Endothelial cell of umbilical vein (primary cell): ENCODE measurements at regions not wholly inside any gene's neighbourhood (a gene's known extent, or its start where the extent isn't known, plus 50 kb on each side); places are given as distances from the start of the nearest gene placed in this dataset.
"Not testable (repeated sequence)": the region's sequence is repeated elsewhere in the genome, so short reads cannot be mapped to it uniquely, and the experiment has no call there.

Experiments
- BruUV-seq: library from RNA; stranded (reverse); fragments of 400-500 nt; replicated peaks from 2 replicates; lab custom pipeline; 2021; lab: Mats Ljungman, UMichigan
- CTCF ChIA-PET: fragments of 300-600, 350-600 bp; sonication (Branson Sonifier 250); formaldehyde crosslinking; loops from one replicate; lab custom pipeline; 2021; ENCODE audit warnings: antibody characterized with exemption, inconsistent platforms; lab: Charles Lee
- POLR2A ChIA-PET: fragments of 300-600, 350-600 bp; sonication (Branson Sonifier 250); formaldehyde crosslinking; loops from one replicate; lab custom pipeline; 2021; ENCODE audit warnings: antibody characterized with exemption, inconsistent platforms; lab: Charles Lee
- DNase-seq: peaks from one replicate; pipeline ENCODE4 v3.0.0-alpha.2; 2011; ENCODE audit warnings: low read depth, low spot score
- FAIRE-seq: peaks from 2 replicates; lab custom pipeline; 2011; peaks lifted over from hg19 to GRCh38; lab: Jason Lieb, UNC
- H2AFZ ChIP-seq: 2 replicates; pipeline ENCODE4 v1.6.0; 2012; ENCODE audit warnings: low read depth, low read length, control low read depth, inconsistent platforms
- H3K27ac ChIP-seq: 2 replicates; pipeline ENCODE4 v1.5.1; 2011; ENCODE audit warnings: low read depth, mild to moderate bottlenecking, control low read depth, low read length, moderate library complexity; ENCODE audit not compliant: insufficient read depth
- H3K27me3 ChIP-seq, 2 experiments: 2 replicates each; pipeline versions ENCODE4 v1.6.0 to v1.6.1; 2011; ENCODE audit warnings: low read length in 2 of 2, mixed read lengths in 1 of 2; ENCODE audit not compliant: control insufficient read depth in 2 of 2, insufficient read depth in 2 of 2
- H3K36me3 ChIP-seq, 2 experiments: 2 replicates in 1 of 2; 3 replicates in 1 of 2; pipeline ENCODE4 v1.5.1; 2011; ENCODE audit warnings: low read length in 2 of 2, mild to moderate bottlenecking in 1 of 2, moderate library complexity in 1 of 2; ENCODE audit not compliant: control insufficient read depth in 2 of 2, insufficient read depth in 2 of 2; ENCODE audit errors: extremely low read depth in 1 of 2
- H3K4me1 ChIP-seq: 3 replicates; pipeline ENCODE4 v1.5.1; 2011; ENCODE audit warnings: mild to moderate bottlenecking, low read length; ENCODE audit not compliant: control insufficient read depth, insufficient read depth; ENCODE audit errors: extremely low read depth
- H3K4me2 ChIP-seq: 2 replicates; pipeline ENCODE4 v1.6.1; 2011; ENCODE audit warnings: low read length, control low read depth, mixed read lengths; ENCODE audit not compliant: insufficient read depth
- H3K4me3 ChIP-seq, 3 experiments: fragments of 200-600 bp in 1 of 3; sonication (generic), shearing (Covaris generic) in 1 of 3; replicated peaks in 1 of 3; 2 replicates each; pipeline ENCODE4 v1.5.1; 2011 to 2016; ENCODE audit warnings: control low read depth in 3 of 3, low read length in 3 of 3, mild to moderate bottlenecking in 2 of 3, inconsistent platforms in 1 of 3, low read depth in 1 of 3, moderate library complexity in 1 of 3; ENCODE audit not compliant: insufficient read depth in 1 of 3
- H3K79me2 ChIP-seq: 2 replicates; pipeline ENCODE4 v1.6.0; 2012; ENCODE audit warnings: low read length, inconsistent platforms; ENCODE audit not compliant: control insufficient read depth, insufficient read depth
- H3K9ac ChIP-seq: replicated peaks from 2 replicates; pipeline ENCODE3; 2011; ENCODE audit warnings: low read length, control low read depth; ENCODE audit not compliant: insufficient read depth; ENCODE audit errors: extremely low read depth
- H3K9me1 ChIP-seq: replicated peaks from 3 replicates; pipeline ENCODE4 v1.6.0; 2011; ENCODE audit warnings: mild to moderate bottlenecking, low read length; ENCODE audit not compliant: control insufficient read depth, insufficient read depth; ENCODE audit errors: extremely low read depth
- H3K9me3 ChIP-seq: replicated peaks from 2 replicates; pipeline ENCODE4 v1.5.1; 2012; ENCODE audit warnings: low read length, inconsistent platforms; ENCODE audit not compliant: control insufficient read depth, insufficient read depth
- H4K20me1 ChIP-seq: replicated peaks from 2 replicates; pipeline ENCODE3; 2011; ENCODE audit warnings: mild to moderate bottlenecking, low read length; ENCODE audit not compliant: control insufficient read depth, insufficient read depth; ENCODE audit errors: extremely low read depth
- EZH2 ChIP-seq: IDR thresholded peaks from 2 replicates; pipeline ENCODE4 v1.6.1; 2012; ENCODE audit warnings: borderline replicate concordance, low read depth, mild to moderate bottlenecking, moderate library complexity, low read length, inconsistent platforms; ENCODE audit not compliant: severe bottlenecking
- FOS ChIP-seq: IDR thresholded peaks from 2 replicates; pipeline ENCODE4 v1.6.1; 2011; ENCODE audit warnings: mild to moderate bottlenecking, low read length, moderate library complexity, borderline replicate concordance; ENCODE audit not compliant: insufficient read depth
- GATA2 ChIP-seq: IDR thresholded peaks from 2 replicates; pipeline ENCODE4 v1.7.0; 2011; ENCODE audit warnings: low read depth, mild to moderate bottlenecking, moderate library complexity, mixed read lengths, low read length; ENCODE audit not compliant: insufficient read length, insufficient read depth
- JUN ChIP-seq: IDR thresholded peaks from 2 replicates; pipeline ENCODE4 v1.6.1; 2011; ENCODE audit warnings: borderline replicate concordance, low read depth; ENCODE audit not compliant: insufficient read length, insufficient read depth
- MYC ChIP-seq: IDR thresholded peaks from one replicate; pipeline ENCODE4 v1.6.1; 2011; ENCODE audit warnings: mild to moderate bottlenecking, low read depth, low read length
- POLR2A ChIP-seq: IDR thresholded peaks from 2 replicates; pipeline ENCODE4 v1.6.1; 2012; ENCODE audit warnings: low read depth, mild to moderate bottlenecking, control low read depth, low read length
- POLR2AphosphoS5 ChIP-seq: IDR thresholded peaks from 2 replicates; pipeline ENCODE4 v1.6.1; 2012; ENCODE audit warnings: low read depth, mild to moderate bottlenecking, control low read depth, low read length, moderate library complexity; ENCODE audit not compliant: insufficient read depth
- dilution Hi-C: fragments of 300-500 bp; cut with MboI; formaldehyde crosslinking; loops from one replicate; pipeline ENCODE4 v1.15.0; 2019; ENCODE audit warnings: low sequenced_read_pairs; ENCODE audit not compliant: extremely low pct_ligation_motif_present
- intact Hi-C: fragments of 100-400 bp; cut with micrococcal nuclease; formaldehyde crosslinking; loops from one replicate; pipeline ENCODE4 v1.10.0; 2022
- TF ChIP-seq, protein P1 (sequence below), 2 donors: IDR thresholded peaks; 1 replicate in 1 of 2; 2 replicates in 1 of 2; pipeline ENCODE4 v1.5.1; 2011; ENCODE audit warnings: low read length in 2 of 2, mild to moderate bottlenecking in 2 of 2, moderate library complexity in 2 of 2, control low read depth in 1 of 2, inconsistent platforms in 1 of 2, low read depth in 1 of 2; ENCODE audit not compliant: insufficient read depth in 1 of 2; ENCODE audit errors: extremely low read depth in 1 of 2
- TF ChIP-seq, protein P2 (sequence below): IDR thresholded peaks from 2 replicates; pipeline ENCODE4 v1.6.1; 2011; ENCODE audit not compliant: insufficient read depth, insufficient read length

DNA sequence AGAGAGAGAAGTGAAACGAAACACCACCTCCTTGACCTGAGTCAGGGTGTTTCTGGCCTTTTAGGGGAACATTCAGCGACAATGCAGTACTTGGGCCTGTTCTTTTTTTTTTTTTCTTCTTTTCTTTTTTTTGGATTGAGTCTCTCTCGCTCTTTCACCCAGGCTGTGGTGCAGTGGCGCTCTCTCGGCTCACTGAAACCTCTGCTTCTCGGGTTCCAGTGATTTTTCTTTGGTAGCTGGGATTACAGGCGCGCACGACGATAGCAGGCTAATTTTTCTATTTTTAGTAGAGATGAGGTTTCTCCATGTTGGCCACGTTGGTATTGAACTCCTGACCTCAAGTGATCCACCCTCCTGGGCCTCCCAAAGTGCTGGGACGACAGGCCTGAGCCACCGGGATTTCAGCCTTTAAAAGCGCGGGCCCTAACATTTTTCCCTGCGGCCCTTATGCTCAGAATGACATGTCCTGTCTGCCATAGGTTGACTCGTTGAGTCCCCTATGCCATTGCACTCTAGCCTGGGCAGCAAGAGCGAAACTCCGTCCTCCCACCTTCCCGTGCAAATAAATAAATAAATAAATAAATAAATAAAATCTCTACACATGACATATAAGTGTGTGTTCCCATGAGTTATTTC lies 3913.1 kb upstream of the OR11H1 start:
- CTCF ChIA-PET, POLR2A ChIA-PET, H2AFZ ChIP-seq, H4K20me1 ChIP-seq, FAIRE-seq, H3K79me2 ChIP-seq, H3K9me1 ChIP-seq, DNase-seq, H3K4me2 ChIP-seq, H3K9ac ChIP-seq, H3K4me3 ChIP-seq, H3K27me3 ChIP-seq, BruUV-seq, H3K4me1 ChIP-seq, H3K27ac ChIP-seq, dilution Hi-C loops, intact Hi-C loops, H3K36me3 ChIP-seq: not testable (repeated sequence)
- H3K9me3 ChIP-seq, result peaks cover 15% of the 10 kb centered on the region

DNA sequence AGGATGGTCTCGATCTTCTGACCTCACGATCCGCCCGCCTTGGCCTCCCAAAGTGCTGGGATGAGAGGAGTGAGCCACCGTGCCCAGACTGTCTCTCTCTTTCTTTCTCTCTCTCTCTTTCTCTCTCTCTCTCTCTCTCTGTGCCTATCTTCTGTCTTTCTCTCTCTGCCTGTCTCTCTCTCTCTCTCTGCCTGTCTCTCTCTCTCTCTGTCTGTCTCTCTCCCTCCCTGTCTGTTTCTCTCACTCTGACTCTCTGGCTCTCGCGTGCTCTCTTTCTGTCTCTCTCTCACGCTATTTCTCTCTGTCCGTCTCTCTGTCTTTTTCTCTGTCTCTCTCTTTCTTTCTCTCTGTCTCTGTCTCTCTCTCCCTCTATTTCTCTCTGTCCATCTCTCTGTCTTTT lies 3911.2 kb upstream of the OR11H1 start:
- BruUV-seq, result no TSS peak

DNA sequence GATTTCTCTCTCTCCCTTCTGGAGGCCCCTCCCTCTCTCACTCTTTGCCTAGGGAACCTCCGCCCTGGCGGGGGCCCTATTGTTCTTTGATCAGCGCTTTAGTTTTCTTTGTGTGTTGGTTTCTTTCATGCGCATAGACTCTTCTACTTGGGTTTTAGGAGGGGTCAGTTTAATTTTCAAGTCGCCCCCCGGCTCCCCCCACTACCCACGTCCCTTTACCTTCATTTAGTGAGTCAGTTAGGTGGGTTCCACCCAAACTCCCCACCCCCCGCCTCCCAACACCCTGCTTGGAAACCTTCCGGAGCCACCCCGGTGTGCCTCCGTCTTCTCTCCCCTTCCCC lies 3909.7 kb upstream of the OR11H1 start:
- H3K27me3 ChIP-seq, H3K4me3 ChIP-seq, H4K20me1 ChIP-seq, H3K27ac ChIP-seq, H3K9me1 ChIP-seq, dilution Hi-C loops, H3K4me2 ChIP-seq, H3K4me1 ChIP-seq, POLR2A ChIA-PET, H3K79me2 ChIP-seq, DNase-seq, FAIRE-seq, CTCF ChIA-PET, BruUV-seq, H3K9ac ChIP-seq, H3K36me3 ChIP-seq, intact Hi-C loops, H2AFZ ChIP-seq: not testable (repeated sequence)
- H3K9me3 ChIP-seq, result peaks cover 13% of the 10 kb centered on the region

More for the DNA sequence above, 3911.2 kb upstream of the OR11H1 start:
- Histone ChIP-seq H3K27ac (no peak overlapping the region), H3K36me3 (no peaks in the 10 kb centered on the region), H3K9me1 (no peaks in the 10 kb centered on the region), H3K4me3 (no peak overlapping the region), H3K27me3 (no peaks in the 10 kb centered on the region), H4K20me1 (no peaks in the 10 kb centered on the region), H3K79me2 (no peaks in the 10 kb centered on the region), H3K9ac (no peak overlapping the region), H3K9me3 (peaks cover 17% of the 10 kb centered on the region), H2AFZ (no peak overlapping the region), H3K4me1 (no peaks in the 10 kb centered on the region), H3K4me2 (no peak overlapping the region)
- ChIA-PET CTCF (no interaction called here), POLR2A (no interaction called here)
- intact Hi-C loops (no loop called here), dilution Hi-C loops (no loop called here)
- TF ChIP-seq EZH2, result no peak
- no peak for TF ChIP-seq POLR2AphosphoS5
- TF ChIP-seq MYC, result no peak
- TF ChIP-seq, protein P1, sequence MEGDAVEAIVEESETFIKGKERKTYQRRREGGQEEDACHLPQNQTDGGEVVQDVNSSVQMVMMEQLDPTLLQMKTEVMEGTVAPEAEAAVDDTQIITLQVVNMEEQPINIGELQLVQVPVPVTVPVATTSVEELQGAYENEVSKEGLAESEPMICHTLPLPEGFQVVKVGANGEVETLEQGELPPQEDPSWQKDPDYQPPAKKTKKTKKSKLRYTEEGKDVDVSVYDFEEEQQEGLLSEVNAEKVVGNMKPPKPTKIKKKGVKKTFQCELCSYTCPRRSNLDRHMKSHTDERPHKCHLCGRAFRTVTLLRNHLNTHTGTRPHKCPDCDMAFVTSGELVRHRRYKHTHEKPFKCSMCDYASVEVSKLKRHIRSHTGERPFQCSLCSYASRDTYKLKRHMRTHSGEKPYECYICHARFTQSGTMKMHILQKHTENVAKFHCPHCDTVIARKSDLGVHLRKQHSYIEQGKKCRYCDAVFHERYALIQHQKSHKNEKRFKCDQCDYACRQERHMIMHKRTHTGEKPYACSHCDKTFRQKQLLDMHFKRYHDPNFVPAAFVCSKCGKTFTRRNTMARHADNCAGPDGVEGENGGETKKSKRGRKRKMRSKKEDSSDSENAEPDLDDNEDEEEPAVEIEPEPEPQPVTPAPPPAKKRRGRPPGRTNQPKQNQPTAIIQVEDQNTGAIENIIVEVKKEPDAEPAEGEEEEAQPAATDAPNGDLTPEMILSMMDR (IDR thresholded peaks at IDR 0.05; ENCODE audit: extremely low read depth in 1 of 2, insufficient read depth in 1 of 2, low read depth in 1 of 2, low read length in 2 of 2), result no peak
- no peak for TF ChIP-seq GATA2
- TF ChIP-seq, protein P2, sequence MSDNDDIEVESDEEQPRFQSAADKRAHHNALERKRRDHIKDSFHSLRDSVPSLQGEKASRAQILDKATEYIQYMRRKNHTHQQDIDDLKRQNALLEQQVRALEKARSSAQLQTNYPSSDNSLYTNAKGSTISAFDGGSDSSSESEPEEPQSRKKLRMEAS, result no peak
- TF ChIP-seq POLR2A, result no peak
- TF ChIP-seq FOS, result no peak
- no peak for TF ChIP-seq JUN
- FAIRE-seq (no peak), DNase-seq (no peak)
